Progenitor cell of endocrine pancreas (in vitro differentiated cells): ENCODE measurements at regions not wholly inside any gene's neighbourhood (a gene's known extent, or its start where the extent isn't known, plus 50 kb on each side); places are given as distances from the start of the nearest gene placed in this dataset.

ENCODE experiments used
- DNase-seq: peaks from one replicate; pipeline ENCODE4 v3.0.0; 2021; ENCODE audit warnings: low spot score; ENCODE audit not compliant: unreplicated experiment
- H3K27ac Mint-ChIP-seq: 2 replicates; pipeline ENCODE4 v1.8.0; 2021; ENCODE audit warnings: mild to moderate bottlenecking, moderate library complexity, mixed read lengths
- H3K27me3 Mint-ChIP-seq: 2 replicates; pipeline ENCODE4 v1.8.0; 2021; ENCODE audit warnings: mixed read lengths
- H3K36me3 Mint-ChIP-seq: 2 replicates; pipeline ENCODE4 v1.8.0; 2022; ENCODE audit warnings: mixed read lengths; ENCODE audit not compliant: insufficient read depth
- H3K4me1 Mint-ChIP-seq: 2 replicates; pipeline ENCODE4 v1.8.0; 2021; ENCODE audit warnings: low read depth, mixed read lengths
- H3K4me3 Mint-ChIP-seq: 2 replicates; pipeline ENCODE4 v1.8.0; 2021; ENCODE audit warnings: low read depth, mild to moderate bottlenecking, moderate library complexity, mixed read lengths
- H3K9me3 Mint-ChIP-seq: 2 replicates; pipeline ENCODE4 v1.8.0; 2021; ENCODE audit warnings: low read depth, mixed read lengths
- TF ChIP-seq, protein P1 (sequence below): fragments of 200-600 bp; sonication (generic); IDR thresholded peaks from one replicate; pipeline ENCODE4 v1.5.0; 2021; ENCODE audit warnings: antibody characterized with exemption, mild to moderate bottlenecking; ENCODE audit not compliant: unreplicated experiment

DNA sequence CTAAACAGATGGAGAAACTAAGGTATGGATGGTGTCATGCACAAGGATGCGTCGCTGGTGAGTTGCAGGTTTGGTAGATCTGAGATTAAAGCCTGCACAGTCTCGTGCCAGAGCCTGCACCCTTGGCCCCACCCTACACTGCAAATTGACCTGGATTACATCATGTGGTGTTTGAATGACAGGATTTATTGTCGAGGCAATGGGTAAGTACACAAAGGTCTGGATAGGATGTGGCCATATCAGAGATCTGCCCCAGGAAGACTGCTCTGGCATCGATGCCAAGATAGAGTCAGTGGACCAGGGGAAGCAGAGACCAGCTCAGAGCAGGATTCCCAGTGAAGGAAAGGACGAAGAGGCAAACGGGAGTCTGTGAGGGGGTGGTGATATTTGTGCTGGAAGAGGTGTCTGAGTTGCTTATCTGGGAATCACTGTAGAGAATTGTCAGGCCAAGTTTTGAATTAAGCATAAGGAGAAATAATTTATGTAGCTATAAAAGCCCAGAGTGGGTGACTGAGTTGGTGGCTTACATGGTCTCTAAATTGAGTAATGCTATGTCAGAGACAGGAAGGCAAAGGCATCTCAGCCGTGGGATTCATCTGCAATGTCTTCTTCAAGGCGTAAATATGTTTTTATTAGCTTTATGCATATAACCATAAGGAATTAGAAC, 499.6 kb upstream of the B3GAT1 start:
- H3K27me3 Mint-ChIP-seq, result peaks cover 77% of the 10 kb centered on the region

GRCh38 chr11:134908583-134908982, 496.5 kb upstream of the B3GAT1 start:
- DNase-seq, result no peak
- Mint-ChIP-seq H3K27ac (no peak overlapping the region), H3K4me1 (peaks cover 2% of the 10 kb centered on the region), H3K27me3 (peaks cover 65% of the 10 kb centered on the region), H3K9me3 (no peaks in the 10 kb centered on the region), H3K4me3 (no peak overlapping the region), H3K36me3 (no peaks in the 10 kb centered on the region)
- TF ChIP-seq, protein P1, sequence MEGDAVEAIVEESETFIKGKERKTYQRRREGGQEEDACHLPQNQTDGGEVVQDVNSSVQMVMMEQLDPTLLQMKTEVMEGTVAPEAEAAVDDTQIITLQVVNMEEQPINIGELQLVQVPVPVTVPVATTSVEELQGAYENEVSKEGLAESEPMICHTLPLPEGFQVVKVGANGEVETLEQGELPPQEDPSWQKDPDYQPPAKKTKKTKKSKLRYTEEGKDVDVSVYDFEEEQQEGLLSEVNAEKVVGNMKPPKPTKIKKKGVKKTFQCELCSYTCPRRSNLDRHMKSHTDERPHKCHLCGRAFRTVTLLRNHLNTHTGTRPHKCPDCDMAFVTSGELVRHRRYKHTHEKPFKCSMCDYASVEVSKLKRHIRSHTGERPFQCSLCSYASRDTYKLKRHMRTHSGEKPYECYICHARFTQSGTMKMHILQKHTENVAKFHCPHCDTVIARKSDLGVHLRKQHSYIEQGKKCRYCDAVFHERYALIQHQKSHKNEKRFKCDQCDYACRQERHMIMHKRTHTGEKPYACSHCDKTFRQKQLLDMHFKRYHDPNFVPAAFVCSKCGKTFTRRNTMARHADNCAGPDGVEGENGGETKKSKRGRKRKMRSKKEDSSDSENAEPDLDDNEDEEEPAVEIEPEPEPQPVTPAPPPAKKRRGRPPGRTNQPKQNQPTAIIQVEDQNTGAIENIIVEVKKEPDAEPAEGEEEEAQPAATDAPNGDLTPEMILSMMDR, result no peak

More for the DNA sequence above, 499.6 kb upstream of the B3GAT1 start:
- no peak for DNase-seq
- peaks cover 2% of the 10 kb centered on the region for H3K4me1 Mint-ChIP-seq
- no peaks in the 10 kb centered on the region for H3K36me3 Mint-ChIP-seq
- H3K9me3 Mint-ChIP-seq, result no peaks in the 10 kb centered on the region
- H3K27ac Mint-ChIP-seq, result no peak overlapping the region
- TF ChIP-seq, protein P1, result no peak
- no peak overlapping the region for H3K4me3 Mint-ChIP-seq

DNA sequence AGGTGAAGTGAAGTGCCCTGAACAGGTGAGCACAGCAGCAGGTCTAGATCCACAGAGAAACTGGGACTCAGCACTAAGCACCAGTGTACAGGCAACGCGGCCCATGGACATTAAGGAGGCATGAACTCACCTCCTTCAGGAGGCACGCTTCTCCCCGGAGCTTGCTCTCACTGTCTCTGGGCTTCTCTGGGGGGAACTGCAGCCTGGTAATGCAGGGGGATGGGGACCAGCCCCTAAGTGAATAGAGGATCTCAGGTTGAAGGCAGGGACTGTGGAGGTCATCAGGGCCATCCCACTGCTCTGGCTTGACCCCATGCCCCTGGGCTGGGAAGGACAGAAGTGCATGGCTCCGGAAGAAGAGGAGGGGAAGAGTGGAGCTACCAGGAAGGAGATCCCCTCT, 495.6 kb upstream of the B3GAT1 start:
- H3K27ac Mint-ChIP-seq, result no peak overlapping the region

GRCh38 chr11:134906356-134906955, 494.4 kb upstream of the B3GAT1 start:
- Mint-ChIP-seq H3K27ac (no peak overlapping the region), H3K4me1 (peaks cover 5% of the 10 kb centered on the region), H3K9me3 (no peaks in the 10 kb centered on the region)

More for the DNA sequence above, 495.6 kb upstream of the B3GAT1 start:
- peaks cover 59% of the 10 kb centered on the region for H3K27me3 Mint-ChIP-seq
- no peaks in the 10 kb centered on the region for H3K36me3 Mint-ChIP-seq
- DNase-seq, result no peak
- no peaks in the 10 kb centered on the region for H3K9me3 Mint-ChIP-seq
- peaks cover 2% of the 10 kb centered on the region for H3K4me1 Mint-ChIP-seq
- no peak overlapping the region for H3K4me3 Mint-ChIP-seq
- TF ChIP-seq, protein P1, result no peak

GRCh38 chr11:134905928-134906327, 493.9 kb upstream of the B3GAT1 start:
- Mint-ChIP-seq H3K9me3 (no peaks in the 10 kb centered on the region), H3K4me1 (peaks cover 10% of the 10 kb centered on the region), H3K36me3 (no peaks in the 10 kb centered on the region), H3K27ac (no peak overlapping the region), H3K27me3 (peaks cover 42% of the 10 kb centered on the region), H3K4me3 (no peak overlapping the region)
- TF ChIP-seq, protein P1, result no peak
- DNase-seq, result no peak

More at GRCh38 chr11:134906356-134906955, 494.4 kb upstream of the B3GAT1 start:
- H3K27me3 Mint-ChIP-seq, result peaks cover 48% of the 10 kb centered on the region
- no peak overlapping the region for H3K4me3 Mint-ChIP-seq
- no peaks in the 10 kb centered on the region for H3K36me3 Mint-ChIP-seq
- no peak for DNase-seq
- TF ChIP-seq, protein P1, result no peak
